ENCODE measurements at regions not wholly inside any gene's neighbourhood (a gene's known extent, or its start where the extent isn't known, plus 50 kb on each side); places are given as distances from the start of the nearest gene placed in this dataset.

GRCh38 chr15:37245358-37245757, 145.0 kb upstream of the MEIS2 start:
- TF ChIP-seq POLR2AphosphoS5 (IDR thresholded peaks at IDR 0.05; ENCODE audit: low read depth, low read length) (no peak), RAD21 (IDR thresholded peaks at IDR 0.05; ENCODE audit: low read length) (0 out of 2 replicates have a peak, but pooled peaks have one; percentile 2), JUND (IDR thresholded peaks at IDR 0.05) (no peak), PBX3 (IDR thresholded peaks at IDR 0.05) (no peak), USF2 (IDR thresholded peaks at IDR 0.05; ENCODE audit: borderline replicate concordance, low read depth, low read length) (no peak)

Measured in SK-N-SH (cell line).